SKM-1 (cell line): ENCODE measurements at regions not wholly inside any gene's neighbourhood (a gene's known extent, or its start where the extent isn't known, plus 50 kb on each side); places are given as distances from the start of the nearest gene placed in this dataset.
"Not testable (repeated sequence)": the region's sequence is repeated elsewhere in the genome, so short reads cannot be mapped to it uniquely, and the experiment has no call there.

Experiments
- DNase-seq: peaks from one replicate; lab custom pipeline; 2025; ENCODE audit not compliant: unreplicated experiment; lab: John Stamatoyannopoulos, UW

DNA sequence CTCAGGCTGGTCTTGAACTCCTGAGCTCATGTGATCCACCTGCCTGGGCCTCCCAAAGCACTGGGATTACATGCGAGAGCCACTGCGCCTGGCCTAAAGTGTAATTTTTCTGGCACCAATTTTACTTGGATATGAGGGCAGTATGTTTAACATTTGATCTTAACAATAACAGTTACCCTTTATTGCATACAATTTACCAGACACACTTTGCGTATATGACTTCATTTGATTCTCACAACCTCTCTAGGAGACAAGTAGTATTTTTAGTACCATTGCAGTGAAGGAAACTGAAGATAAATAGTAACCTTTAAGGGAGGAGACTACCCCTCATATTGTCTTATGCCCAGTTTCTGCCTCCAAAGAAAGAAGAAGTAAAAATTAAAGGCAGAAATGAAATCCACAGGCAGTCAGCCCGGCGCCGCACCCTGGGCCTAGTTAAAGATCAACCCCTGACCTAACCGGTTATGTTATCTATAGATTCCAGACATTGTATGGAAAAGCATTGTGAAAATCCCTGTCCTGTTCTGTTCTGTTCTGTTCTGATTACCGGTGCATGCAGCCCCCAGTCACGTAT is 54.0 kb downstream of the CYP26A1 start:
- not testable (repeated sequence) for DNase-seq

DNA sequence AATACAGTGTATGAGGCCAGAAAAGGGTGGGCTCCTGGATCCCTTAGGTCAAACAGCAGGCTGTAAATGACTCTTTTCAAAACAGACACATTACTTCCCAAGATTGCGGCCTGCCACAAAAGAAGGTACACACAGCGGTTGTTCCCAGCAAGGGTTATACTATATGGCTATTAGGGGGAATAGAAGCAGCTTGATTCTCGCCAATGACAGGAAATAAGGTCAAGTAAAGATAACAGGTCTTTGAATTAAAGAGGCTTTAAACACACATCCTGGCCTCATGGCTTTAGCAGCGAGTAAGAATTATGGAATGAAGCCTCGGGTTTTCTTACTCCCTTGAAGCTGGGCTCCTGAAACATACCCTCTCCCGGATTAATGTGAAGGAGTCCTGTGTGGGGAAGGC is 58.3 kb downstream of the CYP26A1 start:
- DNase-seq: no peak

DNA sequence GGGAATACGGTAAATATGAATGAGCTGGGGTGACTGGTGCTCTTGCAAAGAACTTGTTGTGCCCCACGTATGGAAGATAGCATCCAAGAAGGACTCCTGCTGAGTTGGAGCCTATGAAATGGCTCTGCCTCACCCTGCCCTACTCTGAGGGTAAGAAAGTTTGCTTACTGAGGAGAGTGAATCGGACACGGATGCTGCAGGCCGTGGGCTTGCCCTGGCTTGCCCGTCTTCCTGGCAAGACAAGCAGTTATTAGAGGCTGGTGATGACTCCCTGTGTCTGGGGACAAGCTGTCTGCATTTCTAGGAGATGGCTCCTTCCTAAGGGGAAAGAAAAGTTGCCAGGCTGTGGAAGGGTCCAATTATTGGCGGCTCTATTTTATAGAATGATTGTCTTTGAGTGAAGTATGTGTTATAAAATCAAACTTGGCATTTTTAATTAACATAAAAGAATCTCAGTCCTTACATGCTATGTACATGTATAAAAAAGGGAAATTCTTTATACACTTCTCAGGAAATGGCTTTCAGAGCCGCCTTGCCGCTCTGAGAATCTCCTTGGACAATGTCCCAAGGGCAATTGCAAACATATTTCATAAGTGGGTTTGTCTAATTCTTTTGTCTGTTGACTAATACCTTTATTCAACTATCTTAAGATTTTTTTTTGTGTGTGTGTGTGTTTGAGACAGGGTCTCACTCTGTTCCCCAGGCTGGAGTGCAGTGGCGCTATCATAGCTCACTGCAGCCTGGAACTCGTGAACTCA is 64.6 kb downstream of the CYP26A1 start:
- DNase-seq: no peak

DNA sequence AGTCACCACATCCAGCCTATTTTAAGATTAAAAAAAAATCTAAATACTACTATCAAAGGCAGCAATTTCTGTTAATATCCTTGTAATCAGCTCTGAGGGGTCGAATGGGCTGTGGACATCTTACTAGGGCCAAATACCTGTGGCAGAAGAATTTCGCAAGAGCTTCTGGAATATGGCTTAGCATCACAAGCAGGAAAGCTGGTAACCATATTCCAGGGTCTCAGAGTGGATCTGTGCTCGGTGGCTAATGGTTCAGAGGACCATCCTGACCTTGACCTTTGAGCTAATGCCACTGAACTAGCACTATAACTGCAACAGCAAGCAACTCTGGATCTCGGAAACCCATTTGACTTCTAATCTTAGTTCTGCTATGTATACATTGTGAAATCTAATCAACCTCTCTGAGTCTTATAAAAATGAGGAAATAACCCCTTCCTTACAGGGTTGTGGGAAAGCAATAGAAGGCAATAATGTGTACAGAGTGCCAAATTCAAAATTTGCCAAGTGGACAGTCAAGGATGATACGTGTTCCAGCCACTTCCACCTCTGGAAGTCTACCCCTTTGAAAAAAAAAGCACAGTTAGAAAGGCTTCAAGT is 65.5 kb downstream of the CYP26A1 start:
- DNase-seq: no peak

DNA sequence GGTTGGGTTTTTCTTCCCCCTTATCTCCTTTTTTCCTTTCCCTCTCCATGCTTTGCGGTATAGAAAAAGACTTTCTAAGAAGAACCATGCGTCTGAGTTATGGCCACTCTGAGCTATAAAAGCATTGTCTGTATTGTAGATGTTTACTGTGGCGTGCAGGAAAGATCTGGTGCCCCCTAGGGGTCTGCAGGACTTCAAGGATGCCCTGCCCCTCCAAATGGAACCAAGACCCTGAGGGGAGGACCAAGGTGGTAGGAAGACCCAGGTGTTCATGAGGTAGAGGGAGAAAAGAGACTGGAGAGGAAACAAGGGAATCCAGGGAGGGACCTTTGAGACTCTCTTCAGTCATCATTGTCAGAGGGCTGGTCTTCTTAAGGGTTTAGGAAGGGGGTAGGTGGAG is 68.8 kb downstream of the CYP26A1 start:
- DNase-seq: no peak

DNA sequence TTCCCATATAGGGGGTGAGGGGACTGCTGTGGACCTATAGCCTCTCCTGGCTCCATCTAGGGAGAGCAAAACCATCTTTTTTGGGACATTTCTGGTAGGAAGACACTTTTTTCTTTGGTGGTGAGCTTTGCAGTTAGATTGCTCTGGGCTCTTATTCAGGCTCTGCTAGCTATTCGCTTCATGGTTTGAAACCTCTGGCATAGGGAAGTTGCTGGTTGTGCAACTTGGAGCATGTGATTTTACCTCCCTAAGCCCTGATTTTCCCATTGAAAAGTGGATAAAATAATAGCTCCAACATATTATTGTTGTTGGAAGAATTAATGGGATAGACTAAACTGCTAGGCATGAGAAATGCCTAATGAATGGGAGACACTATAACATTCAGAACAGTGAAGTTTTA is 69.6 kb downstream of the CYP26A1 start:
- DNase-seq: no peak

DNA sequence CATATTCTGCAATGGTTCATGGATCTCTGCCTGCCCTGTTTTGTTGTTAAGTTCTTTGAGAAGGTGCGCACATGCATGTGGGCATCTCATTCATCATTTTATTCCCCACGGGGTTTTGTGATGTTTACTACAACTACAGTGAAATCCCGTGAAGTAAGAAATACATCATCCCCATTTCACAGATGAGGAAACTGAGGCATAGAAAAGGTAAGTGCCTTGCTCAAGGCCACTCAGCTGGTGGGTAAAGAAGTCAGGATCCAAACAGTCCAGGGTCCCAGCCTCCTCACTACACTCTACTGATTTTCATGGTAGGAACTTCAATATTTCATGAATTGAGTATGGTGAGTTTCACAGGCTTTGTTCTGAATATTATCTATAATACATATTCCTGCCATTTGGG is 72.6 kb downstream of the CYP26A1 start:
- DNase-seq: no peak

DNA sequence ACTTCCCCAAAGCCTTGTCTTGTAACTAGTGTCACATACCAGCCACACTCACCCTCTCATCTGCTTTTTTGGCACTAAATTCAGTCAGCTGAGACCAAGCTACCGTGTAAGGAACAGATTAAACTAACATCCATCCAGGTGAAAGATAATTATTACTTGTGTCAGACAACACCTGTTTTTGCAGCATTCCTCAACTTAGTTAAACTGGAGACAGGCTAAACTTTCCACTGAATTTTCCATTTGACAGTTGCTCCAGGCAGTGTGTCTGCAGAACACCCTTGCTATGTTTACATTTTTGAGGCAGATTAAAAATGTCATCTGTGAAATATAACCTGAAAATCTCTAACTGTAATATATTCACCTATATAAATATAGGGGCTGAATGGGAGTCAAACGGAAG is 73.6 kb downstream of the CYP26A1 start:
- DNase-seq: no peak

DNA sequence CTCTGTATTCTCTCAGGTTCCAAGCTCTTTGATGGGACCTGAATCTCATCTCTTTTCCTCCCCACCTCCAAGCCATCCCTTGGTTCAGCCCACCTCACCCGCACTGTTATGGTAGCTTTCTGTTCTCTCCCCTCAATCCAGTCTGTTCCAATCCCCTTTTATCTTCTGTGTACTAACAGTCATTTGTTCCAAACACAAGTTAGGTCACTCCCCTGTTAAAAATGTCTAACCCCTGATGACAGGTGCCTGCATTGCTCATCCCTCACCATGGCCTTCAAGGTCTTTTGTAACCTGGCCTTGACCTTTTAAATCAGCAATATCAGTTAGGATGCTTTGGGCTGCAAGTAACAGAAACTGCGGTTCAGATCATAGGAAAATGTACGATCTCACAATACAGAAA is 74.8 kb downstream of the CYP26A1 start:
- DNase-seq: no peak

DNA sequence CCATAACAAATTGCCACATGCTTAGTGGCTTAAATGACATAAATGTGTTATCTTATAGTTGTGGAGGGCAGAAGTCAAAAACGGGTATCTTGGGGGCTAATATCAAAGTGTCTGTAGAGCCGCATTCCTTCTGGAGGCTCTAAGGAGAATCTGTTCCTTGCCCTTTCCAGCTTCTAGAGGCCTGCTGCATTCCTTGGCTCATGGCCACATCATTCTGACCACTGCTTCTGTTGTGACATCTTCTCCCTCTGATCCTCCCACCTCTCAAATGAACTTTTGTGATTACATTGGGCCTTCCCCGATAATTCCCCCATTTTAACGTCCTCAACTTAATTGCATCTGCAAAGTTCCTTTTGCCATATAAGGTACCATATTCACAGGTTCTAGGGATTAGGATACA is 76.1 kb downstream of the CYP26A1 start:
- no peak for DNase-seq

DNA sequence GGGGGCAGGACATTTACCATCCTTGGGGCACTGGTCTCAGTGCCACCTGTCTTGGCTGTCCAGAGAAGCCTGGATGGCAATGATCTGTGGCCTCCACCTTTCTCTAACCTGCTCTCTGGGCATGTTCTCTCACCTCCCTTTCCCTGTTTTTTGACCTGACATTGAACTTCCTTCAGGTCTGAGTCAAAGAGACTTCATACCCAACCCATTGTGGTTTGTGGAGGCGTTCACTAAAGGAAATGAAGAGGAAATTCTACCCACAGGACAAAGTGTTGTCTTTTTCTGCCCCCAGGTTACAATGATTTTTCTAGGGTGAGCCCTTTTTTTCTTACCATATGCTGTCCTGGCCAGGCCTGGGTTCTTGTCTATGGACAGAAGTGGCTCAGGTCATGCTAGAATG is 76.6 kb downstream of the CYP26A1 start:
- no peak for DNase-seq

DNA sequence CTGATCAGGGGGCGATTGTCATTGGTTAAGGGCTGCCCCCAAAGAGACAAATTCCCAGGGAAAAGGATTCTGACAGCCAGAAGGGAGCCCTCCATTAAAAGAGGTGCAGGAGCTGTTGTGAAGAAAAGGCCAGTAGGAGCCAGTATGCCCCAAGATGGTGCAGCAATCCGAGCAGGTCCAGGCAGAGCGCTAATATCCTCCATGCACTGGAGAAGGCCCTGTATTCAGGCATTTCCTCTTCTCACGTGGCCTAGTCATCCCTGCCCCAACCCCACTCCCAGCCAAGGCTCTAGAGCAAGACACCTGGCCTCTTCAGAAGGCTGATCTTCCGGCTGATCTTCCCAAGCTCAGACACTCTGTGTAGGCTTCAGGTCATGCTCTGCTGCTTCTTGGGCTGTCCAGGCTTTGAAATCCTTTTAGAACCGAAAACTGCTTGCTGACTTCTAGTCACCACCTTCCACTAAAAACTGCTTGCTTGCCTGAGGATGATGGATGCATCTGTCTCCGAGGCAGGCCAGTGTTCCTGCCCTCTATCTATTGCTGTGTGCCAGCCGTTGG is 77.4 kb downstream of the CYP26A1 start:
- DNase-seq: no peak

DNA sequence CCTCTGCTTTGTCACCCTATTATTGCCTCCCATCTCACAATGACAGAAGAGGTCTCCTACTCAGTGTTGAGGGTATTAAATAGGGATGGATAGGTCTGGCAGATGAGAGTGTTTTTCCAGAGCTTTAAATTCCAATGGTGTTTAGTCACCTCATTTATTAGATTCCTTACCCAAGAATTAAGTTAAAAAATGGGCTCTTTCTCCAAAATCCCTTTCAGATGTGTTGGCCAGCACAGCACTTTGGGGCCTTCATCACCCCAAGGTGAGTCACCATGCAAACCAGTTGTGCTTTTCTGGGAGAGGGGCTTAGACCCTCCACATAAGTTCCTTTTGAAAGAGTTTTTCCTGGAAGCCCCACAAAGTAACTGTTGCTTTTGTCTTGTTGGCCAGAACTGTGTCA is 78.4 kb downstream of the CYP26A1 start:
- DNase-seq: no peak

DNA sequence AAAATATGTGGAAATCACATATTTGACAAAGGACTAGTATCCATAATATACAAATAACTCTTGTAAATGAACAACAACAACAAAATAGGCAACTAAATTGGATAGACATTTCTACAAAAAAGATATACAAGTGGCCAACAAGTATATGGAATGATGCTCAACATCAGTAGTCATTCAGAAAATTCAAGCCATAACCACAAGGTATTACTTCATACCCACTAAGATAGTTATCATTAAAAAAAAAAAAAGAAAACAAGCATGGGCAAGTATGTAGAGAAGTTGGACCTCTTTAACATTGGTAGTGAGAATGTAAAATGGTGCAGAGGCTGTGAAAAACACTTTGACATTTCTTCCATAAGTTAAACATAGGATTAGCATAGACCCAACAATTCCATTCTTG is 80.8 kb downstream of the CYP26A1 start:
- no peak for DNase-seq

DNA sequence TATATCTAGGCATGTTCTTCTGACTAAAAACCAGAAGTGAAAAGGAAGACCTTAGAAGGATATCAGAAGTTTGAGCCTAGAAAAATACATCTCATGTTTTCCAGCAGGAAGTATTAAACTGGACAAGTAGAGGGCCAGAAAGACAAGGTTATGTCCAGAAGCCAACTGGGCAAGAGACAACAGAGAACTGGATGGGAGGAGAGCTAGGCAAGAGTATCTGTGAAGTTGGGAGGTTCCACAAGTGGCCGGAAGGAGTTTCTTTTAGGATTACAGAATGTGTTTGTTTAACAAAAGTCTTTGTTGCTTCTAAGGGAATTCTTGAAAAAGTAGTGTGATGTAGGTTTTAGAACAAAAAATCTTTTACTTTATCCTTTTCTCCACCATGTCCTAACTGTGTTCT is 86.4 kb downstream of the CYP26A1 start:
- DNase-seq: no peak

DNA sequence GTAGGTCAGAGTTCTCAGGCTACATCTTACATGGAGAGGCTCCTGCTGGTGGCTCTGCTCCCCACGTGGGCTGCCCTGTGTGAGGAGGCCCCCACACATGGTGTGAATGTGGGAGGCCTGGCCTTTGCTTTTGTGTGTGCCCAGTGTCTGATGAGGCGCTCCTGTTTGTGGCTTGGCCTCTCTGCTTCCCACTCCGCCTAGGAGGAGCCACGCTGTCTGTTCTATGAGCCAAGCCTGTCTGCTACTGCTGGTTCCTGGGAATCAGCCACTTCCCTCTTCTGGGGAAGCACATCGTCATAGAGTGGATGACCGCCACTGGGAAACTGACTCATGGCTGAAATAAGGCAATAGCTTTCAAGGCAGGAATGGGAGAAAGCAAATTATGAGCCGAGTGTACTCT is 87.1 kb downstream of the CYP26A1 start:
- no peak for DNase-seq

DNA sequence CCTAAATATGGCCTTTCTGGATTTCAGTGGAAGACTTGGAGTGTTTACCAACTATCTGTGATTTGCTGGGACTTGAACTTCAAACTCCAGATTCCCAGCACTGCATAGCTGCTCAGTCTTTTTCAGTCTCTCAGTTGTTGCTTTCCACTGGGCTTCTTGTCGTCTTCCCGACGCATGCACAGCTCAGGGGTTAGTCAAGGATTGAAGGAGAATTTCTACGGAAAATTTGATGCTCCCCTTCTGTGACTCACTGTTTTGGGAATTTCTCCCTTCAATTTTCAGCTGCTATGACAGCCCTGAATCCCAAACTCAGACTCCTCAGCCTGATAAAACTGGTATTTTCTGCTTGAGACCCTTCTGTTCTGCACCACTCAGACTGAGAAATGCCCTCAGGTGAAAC is 91.7 kb downstream of the CYP26A1 start:
- DNase-seq: no peak

DNA sequence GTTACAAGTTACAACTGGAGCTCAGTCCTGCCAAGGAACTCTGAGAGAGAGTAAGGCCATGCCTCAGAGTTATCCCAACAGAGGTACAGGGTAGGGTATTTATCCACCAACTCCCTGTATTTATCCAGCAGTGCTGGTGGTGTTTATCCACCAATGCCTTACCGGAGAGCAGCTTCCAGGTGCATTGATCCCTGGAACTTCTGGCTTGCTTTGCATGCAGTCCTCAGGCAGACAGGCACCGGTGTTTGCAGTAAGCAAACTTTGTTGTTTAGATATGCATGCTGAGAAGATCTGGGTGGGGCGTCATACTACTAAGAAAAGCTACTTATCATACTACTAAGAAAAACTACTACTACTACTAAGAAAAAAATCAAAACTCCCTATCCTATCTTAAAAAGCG is 92.4 kb downstream of the CYP26A1 start:
- DNase-seq: no peak

DNA sequence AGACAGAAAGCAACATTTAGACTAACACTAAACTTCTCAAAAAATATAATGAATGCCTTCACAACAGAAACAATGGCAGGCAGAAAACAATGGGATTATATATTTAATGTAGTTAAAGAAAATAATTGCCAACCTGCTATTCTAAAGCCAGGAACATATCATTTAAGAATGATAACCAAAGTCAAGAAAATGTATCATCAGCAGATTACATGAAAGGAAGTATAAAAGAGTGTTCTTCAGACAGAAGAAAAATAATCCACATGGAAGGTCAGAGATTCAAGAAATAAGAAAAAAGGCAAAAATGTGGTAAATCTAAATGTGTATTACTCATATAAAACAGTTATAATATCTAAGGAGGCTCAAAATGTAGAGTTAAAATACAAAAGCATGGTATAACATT is 98.1 kb downstream of the CYP26A1 start:
- no peak for DNase-seq

DNA sequence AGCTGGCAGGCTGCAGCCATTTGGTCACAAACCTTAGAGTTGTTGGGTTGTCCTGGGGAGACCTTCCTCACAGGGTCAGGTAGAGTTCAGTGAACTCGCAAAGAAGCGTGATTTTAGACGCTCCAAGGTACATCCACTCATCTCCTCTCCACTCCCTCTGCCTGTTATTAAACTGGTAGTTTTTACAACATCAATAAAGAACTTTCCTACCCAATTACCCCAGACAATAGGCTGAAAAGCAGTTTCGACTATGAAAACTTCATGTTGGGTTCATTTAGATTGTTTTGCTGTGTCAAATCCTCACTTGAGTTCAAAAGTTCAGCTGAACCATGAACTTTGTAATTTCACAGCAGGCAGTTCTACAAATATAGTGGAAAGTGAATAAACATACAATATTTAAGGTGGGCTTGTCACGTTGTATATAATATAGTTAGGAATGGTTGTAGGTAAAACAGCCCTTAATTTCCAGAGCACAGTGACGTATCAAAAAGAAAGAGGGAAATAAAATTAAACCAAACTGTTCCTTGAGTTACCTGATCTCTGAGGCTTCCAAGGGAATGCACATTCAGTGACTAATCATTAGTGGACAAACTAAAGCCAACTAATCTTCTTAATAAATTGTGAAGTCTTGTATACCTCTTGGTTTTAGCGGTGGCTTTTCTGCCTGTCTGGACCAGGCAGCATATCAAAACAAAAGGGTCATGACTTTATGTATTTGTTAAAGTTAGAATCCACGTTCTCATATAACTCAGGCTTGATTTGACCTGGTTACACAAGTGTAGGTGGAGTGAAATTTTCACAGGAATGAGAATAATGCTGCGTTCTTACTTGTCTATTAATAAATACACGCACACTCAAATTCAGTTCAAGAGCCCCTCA is 100.5 kb downstream of the CYP26A1 start:
- no peak for DNase-seq

DNA sequence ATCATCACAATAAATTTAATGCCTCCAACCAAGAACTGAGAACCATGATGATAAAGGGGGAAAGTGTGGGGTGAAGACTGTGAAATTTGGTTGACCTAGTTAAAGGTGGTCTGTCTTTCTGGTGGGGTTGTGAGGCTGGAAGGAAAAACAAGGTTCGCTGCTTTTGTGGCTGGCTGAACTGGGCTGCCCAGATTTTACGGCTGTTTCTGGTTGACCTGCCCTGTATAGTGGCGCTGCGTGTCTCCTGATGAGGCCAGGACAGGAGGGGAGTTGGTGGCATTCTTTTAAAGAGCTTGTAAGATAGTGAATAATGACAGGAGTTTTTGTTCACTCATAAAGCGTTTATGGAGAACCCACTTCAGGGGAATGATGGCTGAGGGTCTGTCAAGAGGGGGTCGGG is 101.8 kb downstream of the CYP26A1 start:
- no peak for DNase-seq
